HG03342 (cell line): ENCODE measurements at regions not wholly inside any gene's neighbourhood (a gene's known extent, or its start where the extent isn't known, plus 50 kb on each side); places are given as distances from the start of the nearest gene placed in this dataset.
"Not testable (repeated sequence)": the region's sequence is repeated elsewhere in the genome, so short reads cannot be mapped to it uniquely, and the experiment has no call there.

Experiments used
- ATAC-seq: cut with Tn5 transposase; IDR thresholded peaks from one replicate; pipeline ENCODE4 v1.9.1; 2021; ENCODE audit warnings: mild to moderate bottlenecking, moderate library complexity; ENCODE audit not compliant: unreplicated experiment

DNA sequence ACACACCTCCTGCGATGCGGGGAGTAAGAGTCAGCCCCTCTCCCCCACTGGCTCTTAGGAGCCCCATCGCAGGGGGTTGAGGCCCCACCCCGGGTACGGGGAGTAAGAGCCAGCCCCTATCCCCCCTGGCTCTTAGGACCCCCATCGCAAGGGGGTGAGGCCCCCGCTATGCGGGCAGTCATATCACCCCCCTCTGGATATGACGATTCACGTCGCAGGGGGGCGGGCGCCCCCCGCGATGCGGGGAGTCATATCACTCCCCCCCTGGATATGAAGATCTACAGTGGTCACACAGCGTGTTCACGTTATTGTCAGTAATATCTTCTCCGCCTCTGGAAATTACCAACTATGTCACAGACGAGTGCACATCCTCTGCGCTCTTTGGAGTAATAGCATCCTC, 61.1 kb downstream of the DEFB131A start:
- ATAC-seq = not testable (repeated sequence)

DNA sequence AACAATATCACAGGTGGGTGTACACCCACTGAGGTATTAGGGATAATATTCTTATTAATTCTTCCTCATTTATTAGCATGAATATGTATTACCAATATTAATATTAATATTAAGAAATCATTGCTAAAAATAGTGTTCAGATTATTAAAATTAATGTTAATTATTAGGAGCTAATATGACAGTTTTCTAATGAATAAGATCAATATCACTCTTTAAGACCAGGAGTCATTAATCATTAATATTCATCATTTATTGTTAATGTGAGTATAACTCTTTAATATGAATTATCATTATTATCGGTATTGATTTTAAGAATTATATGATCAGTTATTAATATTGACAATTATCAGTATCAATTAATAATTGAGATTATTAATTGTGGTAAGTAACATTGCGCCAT, 62.5 kb downstream of the DEFB131A start:
- not testable (repeated sequence) for ATAC-seq

DNA sequence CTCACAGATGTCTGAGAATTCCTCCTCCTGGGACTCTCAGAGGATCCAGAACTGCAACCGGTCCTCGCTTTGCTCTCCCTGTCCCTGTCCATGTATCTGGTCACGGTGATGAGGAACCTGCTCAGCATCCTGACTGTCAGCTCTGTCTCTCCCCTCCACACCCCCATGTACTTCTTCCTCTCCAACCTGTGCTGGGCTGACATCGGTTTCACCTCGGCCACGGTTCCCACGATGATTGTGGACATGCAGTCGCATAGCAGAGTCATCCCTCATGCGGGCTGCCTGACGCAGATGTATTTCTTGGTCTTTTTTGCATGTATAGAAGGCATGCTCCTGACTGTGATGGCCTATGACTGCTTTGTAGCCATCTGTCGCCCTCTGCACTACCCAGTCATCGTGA, 68.7 kb downstream of the DEFB131A start:
- ATAC-seq = not testable (repeated sequence)

DNA sequence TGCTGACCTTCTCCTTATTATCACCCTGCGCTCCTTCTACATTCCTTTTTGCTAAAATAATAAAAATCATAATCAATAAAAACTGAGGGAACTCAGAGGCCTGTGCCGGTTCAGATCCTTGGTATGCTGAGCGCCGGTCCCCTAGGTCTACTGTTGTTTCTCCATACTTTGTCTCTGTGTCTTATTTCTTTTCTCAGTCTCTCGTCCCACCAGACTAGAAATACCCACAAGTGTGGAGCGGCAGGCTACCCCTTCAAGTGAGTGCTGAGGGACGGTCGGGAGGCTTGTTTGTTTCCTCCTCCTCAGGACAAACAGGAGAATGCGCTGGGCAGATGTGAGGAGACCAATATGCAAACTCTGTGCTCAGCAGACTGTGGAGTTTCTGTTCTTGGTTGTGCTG, 75.4 kb downstream of the DEFB131A start:
- not testable (repeated sequence) for ATAC-seq

DNA sequence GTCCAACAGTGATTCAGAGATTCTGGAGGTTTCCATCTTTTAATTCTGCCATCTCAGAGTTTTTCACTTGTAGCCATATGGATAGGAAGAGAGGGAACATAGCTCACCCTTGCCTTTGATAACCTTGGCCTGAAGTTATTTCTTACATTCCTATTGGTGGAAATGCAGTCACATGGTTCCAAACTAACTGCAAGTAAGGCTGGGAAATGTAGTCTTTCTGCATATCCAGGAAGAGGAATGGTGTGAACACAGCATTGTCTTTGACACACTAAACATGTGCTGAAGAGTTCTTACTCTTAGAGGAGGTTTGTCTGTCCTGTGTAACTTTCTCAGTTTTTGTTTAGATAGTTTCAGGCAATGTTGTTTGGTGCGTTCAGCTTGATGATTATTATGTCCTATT, 78.7 kb downstream of the DEFB131A start:
- not testable (repeated sequence) for ATAC-seq

DNA sequence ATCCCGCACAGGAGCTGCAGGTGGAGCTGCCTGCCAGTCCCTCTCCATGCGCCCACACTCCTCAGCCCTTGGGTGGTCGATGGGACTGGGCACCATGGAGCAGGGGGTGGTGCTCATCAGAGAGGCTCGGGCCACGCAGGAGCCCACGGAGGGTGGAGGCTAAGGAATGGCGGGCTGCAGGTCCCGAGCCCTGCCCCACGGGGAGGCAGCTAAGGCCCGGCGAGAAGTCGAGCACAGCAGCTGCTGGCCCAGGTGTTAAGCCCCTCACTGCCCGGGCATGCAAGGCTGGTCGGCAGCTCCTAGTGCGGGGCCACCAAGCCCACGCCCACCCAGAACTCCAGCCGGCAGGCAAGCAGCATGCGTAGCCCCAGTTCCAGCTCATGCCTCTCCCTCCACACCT, 80.2 kb downstream of the DEFB131A start:
- not testable (repeated sequence) for ATAC-seq

DNA sequence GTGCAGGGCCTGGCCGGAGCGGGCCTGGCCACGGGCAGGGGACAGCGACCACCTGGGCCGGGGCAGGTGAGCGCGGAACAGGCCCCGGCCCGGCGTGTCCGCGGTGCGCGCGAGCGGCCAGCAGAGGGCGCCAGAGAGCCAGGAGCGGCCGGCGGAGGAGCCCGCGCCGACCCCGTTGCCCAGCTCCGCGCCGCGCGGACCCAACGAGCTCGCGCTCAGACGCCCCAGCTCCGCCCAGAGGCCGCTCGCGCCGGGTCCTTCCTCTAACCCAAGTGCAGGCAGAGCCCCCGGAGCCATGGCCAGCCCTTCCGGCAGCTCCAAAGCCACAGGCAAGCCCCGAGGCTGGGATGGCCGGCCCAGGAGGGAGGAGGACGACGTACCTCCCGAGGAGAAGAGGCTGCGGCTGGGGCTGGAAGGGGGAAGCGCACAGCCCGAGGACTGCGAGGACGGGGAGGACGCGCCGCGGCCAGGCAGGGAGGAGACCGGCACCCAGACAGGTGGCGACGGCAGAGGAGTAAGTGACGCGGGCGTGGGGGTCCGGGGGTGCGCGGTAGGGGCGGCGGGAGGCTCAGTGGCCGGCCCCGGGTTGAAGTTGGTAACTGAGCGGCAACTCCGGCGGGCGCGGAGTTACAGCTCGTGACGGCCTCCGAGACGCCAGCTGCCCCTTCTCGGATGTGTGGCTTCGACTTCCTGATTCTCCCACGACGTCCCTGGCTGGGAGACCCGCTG, 88.1 kb downstream of the DEFB131A start:
- ATAC-seq = not testable (repeated sequence)

DNA sequence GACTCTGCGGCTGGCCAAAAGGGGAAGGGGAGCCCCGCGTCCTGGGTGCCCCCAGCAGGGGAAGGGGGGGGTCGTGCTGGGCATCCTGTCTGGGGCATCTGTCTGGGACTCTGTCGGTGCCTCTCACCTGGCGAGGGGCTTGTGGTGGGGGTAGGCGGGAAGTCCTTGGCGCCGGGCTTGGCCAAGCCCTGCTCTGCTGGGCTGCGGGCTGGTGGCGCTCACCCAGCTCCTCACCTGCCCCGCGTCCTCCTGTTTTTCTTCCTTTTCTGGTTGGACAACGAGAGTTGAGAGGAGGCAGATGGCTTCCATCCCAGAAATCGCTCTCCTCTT, 88.6 kb downstream of the DEFB131A start:
- ATAC-seq = not testable (repeated sequence)

DNA sequence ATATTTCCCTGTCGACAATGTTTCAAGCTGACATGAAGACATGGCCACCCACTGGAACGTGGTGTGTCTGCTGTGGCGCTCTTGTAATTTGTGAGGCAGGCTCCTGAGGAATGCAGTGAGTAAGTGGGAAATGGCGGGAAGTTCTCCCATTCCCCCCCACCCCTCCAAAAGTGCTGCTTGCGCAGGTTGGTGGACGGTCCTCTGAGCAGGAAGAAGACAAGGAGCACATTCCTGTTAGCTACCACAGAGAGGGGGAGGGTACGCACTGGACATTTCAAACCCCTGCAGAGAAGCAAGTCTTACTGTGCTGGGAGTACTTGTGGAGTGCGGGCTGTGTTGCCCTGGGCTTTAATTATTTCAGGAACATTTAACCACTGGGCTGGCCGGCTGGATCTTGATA, 92.9 kb downstream of the DEFB131A start:
- ATAC-seq = not testable (repeated sequence)

DNA sequence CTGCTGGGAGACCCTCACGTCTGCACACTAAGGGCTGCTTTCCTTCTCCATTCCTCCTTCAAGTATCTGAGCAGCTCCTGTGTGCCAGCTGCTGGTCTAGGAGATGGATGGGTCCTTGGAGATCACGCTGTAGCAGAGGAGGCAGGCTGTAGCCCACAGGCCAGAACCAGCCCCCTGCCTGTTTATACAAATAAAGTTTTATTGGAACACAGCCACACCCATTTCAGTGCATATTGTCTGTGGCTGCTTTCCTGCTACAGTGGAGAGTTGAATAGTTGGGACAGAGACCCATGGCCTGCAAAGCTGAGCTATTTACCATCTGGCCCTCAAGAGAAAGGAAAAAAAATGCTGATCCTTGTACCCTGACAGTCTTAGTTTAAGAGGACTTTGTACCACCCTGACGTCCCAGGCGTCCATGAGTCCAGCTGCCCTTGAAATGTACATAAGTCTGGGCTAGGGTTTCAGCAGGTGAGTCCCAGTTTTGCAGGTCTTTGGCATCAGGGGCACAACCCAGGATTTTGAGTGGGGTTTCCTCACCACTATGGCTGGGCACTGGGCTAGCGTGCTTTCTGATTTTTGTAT, 95.8 kb downstream of the DEFB131A start:
- not testable (repeated sequence) for ATAC-seq

DNA sequence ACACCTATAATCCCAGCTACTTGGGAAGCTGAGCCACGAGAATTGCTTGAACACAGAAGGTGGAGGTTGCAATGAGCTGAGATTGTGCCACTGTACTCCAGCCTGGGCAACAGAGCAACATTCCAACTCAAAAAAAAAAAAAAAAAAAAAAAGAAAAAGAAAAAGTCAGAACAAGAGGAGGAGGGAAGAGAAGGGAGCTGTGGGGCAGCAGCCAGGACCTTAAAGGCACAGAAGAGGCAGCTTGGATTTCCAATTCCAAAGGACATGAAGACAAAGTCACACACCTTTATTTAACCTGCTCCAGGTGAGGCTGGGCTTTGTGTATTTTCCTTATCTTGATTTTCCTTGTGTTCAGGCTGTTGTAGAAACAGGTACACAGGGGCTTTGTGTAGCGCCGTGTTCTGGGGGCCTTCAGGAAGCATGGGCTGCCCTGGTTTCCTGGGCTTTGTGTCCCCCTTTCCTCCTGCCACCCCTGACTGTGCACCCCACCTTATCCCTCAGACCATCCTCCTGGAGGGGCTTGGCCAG, 97.2 kb downstream of the DEFB131A start:
- ATAC-seq = not testable (repeated sequence)

DNA sequence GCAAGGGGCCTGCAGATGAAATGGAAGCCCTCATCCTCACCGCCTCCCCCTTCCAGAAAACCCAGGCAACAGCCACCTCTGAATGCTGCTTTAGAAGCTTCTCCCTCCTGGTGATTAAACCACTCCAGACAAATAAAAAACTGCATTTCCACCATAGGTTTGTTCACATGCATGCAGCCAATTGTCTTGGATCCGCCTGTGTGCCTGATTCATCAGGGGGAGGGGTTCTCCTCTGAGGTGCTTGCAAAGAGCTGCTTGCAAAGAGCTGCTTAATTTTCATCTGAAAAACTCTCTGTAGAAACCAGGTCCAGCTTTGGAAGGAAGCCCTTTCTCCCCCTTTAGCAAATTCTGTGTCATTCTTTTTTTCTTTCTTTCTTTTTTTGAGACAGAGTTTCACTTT, 100.6 kb downstream of the DEFB131A start:
- ATAC-seq = not testable (repeated sequence)

DNA sequence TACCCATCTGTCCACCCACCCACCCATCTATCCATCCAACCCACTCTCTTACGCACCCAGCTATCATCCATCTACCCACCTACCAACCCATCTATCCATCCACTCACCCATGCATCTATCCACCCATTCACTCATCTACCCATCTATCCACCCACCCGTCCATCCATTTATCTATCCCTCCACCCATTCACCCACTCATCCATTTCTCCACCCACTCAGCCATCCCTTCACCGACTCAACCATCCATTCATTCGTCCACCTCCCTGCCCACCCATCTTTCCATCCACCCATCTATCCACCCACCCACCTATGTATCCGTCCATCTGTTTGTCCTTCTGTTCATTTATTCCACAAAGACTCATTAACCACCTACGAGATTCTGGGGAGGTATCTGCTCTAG, 103.3 kb downstream of the DEFB131A start:
- ATAC-seq = not testable (repeated sequence)

DNA sequence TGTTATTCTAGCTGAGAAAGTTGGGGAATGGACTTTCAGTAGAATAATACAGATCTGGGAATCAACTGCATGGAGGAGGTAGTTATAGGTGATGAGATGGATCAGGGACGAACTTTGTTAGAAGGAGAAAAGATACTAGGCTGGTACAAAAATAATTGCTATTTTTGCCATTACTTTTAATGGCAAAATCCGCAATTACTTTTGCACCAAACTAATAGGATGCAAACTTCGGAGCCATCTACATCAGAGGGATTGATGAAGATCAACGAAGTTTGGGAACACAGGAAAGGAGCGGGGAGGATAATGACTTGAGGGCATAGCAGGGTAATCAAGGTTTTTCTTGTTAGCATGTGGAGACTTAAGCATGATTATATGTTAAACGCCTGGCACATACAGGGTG, 111.9 kb downstream of the DEFB131A start:
- ATAC-seq = not testable (repeated sequence)

DNA sequence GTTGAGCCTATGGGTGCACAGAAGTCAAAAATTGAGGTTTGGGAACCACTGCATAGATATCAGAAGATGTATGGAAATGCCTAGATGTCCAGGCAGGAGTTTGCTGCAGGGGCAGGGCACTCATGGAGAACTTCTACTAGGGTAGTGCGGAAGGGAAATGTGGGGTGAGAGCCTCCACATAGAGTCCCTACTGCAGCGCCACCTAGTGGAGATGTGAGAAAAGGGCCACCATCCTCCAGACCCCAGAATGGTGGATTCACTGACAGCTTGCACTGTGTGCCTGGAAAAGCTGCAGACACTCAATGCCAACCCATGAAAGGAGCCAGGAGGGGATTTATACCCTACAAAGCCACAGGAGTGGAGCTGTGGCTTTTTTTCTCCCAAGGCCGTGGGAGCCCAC, 133.7 kb downstream of the DEFB131A start:
- not testable (repeated sequence) for ATAC-seq

DNA sequence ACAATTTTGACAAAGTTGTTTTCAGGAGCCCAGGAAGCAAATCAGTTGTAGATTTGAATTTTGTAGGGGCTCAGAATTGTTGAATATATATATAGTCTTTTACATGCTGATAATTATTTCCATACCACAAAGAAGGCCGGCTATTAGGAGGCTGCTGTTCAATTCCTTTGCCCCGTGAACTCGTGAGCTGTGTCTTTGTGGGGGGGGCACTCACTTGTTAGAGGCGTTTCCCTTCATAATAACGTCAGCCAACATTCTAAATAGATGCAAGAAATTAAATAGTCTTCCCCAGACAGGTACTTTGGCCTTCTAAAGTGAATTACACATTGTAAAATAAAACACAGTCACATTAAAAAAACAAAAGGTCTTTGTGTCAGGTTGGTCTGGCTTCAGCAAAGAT, 138.7 kb downstream of the DEFB131A start:
- ATAC-seq = not testable (repeated sequence)

DNA sequence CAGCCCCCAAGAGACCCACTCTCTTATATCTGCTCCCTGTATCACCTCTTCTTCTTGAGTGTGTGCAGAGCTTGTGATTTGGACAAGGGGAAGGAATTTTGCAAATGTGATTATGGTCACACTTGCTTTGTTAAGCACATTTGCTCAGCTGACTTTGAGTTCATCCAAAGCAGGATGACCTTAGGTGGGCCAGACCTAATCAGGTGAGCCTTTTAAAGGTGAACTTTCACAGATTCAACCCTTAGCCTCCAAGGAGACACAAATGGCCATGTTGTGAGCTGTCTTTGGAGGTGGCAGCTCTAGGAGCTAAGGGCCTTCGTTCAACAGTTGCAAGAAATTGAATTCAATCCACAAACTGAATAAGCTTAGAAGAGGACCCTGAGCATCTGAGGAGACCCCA, 147.8 kb downstream of the DEFB131A start:
- ATAC-seq = no peak

DNA sequence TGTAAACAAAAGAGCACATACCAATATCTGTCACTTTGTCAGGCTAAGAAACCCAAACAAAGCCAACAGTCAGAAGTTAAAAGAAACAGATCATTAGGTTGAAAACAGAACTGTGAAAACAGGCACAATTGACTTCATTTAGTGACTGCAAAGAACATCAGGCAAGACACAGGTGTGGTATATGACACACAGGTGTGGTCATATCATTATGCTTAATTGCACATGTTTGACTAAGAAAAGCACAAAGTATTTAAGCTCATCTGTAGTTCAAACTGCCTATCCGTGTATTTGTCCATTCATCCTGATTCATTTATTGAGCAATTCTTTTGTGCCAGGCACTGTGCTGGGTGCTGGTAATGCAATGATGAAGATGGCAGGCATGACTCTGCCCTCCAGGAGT, 150.7 kb downstream of the DEFB131A start:
- no peak for ATAC-seq

DNA sequence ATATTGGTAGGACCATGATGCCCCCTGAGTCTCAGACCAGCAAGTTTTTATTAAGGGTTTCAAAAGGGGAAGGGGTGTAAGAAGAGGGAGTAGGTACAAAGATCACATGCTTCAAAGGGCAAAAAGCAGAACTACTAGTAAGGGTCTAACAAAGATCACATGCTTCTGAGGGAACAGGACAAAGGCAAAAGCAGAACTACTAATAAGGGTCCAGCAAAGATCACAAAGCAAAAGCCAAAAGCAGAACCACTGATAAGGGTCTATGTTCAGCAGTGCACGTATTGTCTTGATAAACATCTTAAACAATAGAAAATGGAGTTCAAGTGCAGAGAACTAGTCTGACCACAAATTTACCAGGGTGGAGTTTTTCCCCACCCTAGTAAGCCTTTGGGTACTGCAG, 151.3 kb downstream of the DEFB131A start:
- ATAC-seq = not testable (repeated sequence)

DNA sequence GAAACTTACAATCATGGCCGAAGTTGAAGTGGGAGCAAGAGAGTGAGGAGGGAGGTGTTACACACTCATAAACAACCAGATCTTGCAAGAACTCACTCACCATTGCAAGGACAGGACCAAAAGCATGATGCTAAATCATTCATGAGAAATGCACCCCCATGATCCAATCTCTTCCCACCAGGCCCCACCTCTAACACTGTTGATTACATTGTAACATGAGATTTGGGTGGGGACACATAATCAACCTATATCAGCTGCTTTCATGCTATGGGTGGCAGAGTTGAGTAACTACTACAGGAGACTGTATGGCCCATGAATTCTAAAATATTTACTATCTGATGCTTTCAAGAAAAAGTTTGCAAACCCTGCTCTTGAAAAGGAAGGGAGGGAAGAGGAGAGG, 155.1 kb downstream of the DEFB131A start:
- no peak for ATAC-seq

DNA sequence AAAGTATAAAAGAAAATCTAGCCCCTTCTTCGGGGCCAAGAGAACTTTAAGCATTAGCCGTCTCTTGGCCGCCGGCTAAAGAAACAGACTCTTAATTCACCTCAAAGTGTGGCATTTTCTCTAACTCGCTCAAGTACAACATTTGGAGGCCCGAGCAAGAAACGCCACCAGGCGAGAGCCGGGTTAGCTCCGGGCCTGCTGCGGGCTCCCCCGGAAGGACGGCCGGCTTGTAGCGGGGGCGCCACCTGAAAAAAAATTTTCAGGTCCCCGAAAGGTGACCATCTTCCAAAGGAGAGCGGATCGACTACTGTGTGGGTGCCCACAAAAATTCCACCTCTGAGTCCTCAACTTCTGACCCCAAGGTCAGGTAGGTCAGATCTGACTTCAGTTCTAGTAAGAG, 156.0 kb downstream of the DEFB131A start:
- no peak for ATAC-seq

DNA sequence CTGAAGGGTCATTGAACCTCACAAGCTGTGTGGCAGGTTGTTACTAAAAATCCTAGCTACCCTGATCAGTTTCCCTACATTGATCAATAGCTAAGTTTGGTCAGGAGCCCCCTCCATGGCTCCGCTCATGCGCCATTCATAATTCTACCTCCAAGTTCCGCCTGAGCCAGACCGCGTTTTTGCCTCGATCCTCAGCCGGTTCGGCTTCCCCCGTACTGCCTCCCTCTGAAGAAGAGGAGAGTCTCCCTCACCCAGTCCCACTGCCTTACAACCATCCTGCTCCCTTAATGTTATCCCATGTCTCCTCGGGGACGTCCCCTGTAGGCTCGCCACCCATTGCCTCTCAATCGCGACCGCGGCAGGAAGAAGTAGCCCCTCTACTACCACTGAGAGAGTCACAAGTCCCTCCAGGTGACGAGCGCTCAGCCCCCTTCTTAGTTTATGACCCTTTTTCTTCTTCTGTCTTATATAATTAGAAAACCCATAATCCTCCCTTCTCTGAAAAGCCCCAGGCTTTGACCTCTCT, 158.2 kb downstream of the DEFB131A start:
- ATAC-seq = no peak
